Heart left ventricle (tissue), 13 donors: ENCODE measurements at regions not wholly inside any gene's neighbourhood (a gene's known extent, or its start where the extent isn't known, plus 50 kb on each side); places are given as distances from the start of the nearest gene placed in this dataset.

Source experiments
- POLR2A ChIP-seq, 2 donors: fragments of 450-650 bp; IDR thresholded peaks; one replicate each; pipeline ENCODE4 v1.6.1; 2017; ENCODE audit warnings: antibody characterized with exemption in 2 of 2, mild to moderate bottlenecking in 2 of 2, moderate library complexity in 2 of 2
- TF ChIP-seq, protein P1 (sequence below), 12 donors: fragments of 200-600 bp; sonication (generic) in 4 of 12; IDR thresholded peaks; one replicate each; pipeline versions ENCODE4 v1.5.0 to v1.8.0; 2018 to 2022; ENCODE audit warnings: antibody characterized with exemption in 12 of 12, mild to moderate bottlenecking in 5 of 12
- donor health status: ischemic (EF 13 %, LVEDD 7.1; RV severe dilation, severe dysfunction).
- donor health status: DM: no; HTN: yes; CAD: no.
- donor health status: DM: no; HTN: no; CAD: no.
- donor health status: ischemic (EF 25% LVEDD 6.9; RV normal size, moderate dysfunction).
- donor health status: ischemic (EF 25% LVEDD 5.7; RV mildly dilated, moderate dysfunction).
- donor health status: ischemic (EF 35%, LVEDD 5.7; RV mildly dilated, moderate dysfunction).
- donor health status: nonischemic (EF 11% LVEDD 7.7; RV severe dilation, severe dysfunction).
- donor health status: DM: yes; HTN: yes; CAD: no.
- donor health status: PGD.
- donor health status: ischemic (EF 29% LVEDD 5.4; RV normal size, mild dysfunction).
- donor health status: nonischemic (EF 23%, LVEDD 6.1; RV moderate dilation, normal function).

DNA sequence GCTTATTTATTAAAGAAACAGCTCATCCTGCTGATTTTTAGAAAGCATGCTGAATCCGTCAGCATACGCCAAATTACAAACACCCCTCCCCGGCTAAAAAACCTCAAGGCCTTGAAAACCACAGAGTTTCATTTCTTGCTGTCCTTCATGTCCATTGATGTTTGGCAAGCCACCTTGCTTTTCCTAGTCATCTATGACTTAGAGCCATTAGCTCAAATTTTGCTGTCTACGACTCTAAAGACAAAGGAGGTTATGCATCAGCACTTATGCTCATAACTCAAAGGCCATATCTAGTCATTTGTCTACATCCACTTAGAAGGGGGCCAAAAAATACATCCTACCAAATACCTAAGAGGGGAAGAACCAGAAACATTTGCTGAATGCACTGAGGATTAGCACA is 925.1 kb downstream of the PCDH7 start:
- TF ChIP-seq, protein P1, sequence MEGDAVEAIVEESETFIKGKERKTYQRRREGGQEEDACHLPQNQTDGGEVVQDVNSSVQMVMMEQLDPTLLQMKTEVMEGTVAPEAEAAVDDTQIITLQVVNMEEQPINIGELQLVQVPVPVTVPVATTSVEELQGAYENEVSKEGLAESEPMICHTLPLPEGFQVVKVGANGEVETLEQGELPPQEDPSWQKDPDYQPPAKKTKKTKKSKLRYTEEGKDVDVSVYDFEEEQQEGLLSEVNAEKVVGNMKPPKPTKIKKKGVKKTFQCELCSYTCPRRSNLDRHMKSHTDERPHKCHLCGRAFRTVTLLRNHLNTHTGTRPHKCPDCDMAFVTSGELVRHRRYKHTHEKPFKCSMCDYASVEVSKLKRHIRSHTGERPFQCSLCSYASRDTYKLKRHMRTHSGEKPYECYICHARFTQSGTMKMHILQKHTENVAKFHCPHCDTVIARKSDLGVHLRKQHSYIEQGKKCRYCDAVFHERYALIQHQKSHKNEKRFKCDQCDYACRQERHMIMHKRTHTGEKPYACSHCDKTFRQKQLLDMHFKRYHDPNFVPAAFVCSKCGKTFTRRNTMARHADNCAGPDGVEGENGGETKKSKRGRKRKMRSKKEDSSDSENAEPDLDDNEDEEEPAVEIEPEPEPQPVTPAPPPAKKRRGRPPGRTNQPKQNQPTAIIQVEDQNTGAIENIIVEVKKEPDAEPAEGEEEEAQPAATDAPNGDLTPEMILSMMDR (IDR thresholded peaks at IDR 0.05): no peak
- TF ChIP-seq POLR2A (IDR thresholded peaks at IDR 0.05): no peak
